ENCODE measurements at regions not wholly inside any gene's neighbourhood (a gene's known extent, or its start where the extent isn't known, plus 50 kb on each side); places are given as distances from the start of the nearest gene placed in this dataset.

GRCh38 chr14:47852278-47852677 is 176.9 kb upstream of the MDGA2 start:
- H3K4me3 ChIP-seq (ENCODE audit: low read depth, low read length, poor library complexity, severe bottlenecking), result no peak overlapping the region
- no peaks in the 10 kb centered on the region for H3K79me2 ChIP-seq (ENCODE audit: insufficient read depth, low read length)
- H3K27me3 ChIP-seq (ENCODE audit: insufficient read depth, low read length), result no peaks in the 10 kb centered on the region
- H4K20me1 ChIP-seq (ENCODE audit: insufficient read depth, low read length), result no peaks in the 10 kb centered on the region
- no peaks in the 10 kb centered on the region for H3F3A ChIP-seq (ENCODE audit: insufficient read depth, low read length)
- TF ChIP-seq EZH2 (IDR thresholded peaks at IDR 0.05; ENCODE audit: borderline replicate concordance, low read length) (no peak), CTCF (IDR thresholded peaks at IDR 0.05; ENCODE audit: low read length) (no peak)
- no peaks in the 10 kb centered on the region for H3K36me3 ChIP-seq (ENCODE audit: insufficient read depth, low read length)
- no peak overlapping the region for H3K27ac ChIP-seq (ENCODE audit: low read depth, low read length, poor library complexity, severe bottlenecking)
- H3K4me1 ChIP-seq (ENCODE audit: insufficient read depth, low read length, severe bottlenecking), result no peaks in the 10 kb centered on the region
- no peak overlapping the region for H2AFZ ChIP-seq (ENCODE audit: low read length)
- H3K9ac ChIP-seq (ENCODE audit: low read length), result no peak overlapping the region
- H3K9me2 ChIP-seq (ENCODE audit: low read depth, low read length), result no peaks in the 10 kb centered on the region
- H3K9me3 ChIP-seq (ENCODE audit: low read length), result no peaks in the 10 kb centered on the region
- H3K4me2 ChIP-seq (ENCODE audit: low read length), result no peak overlapping the region

GRCh38 chr14:47846008-47846407 is 170.6 kb upstream of the MDGA2 start:
- no peaks in the 10 kb centered on the region for H4K20me1 ChIP-seq (ENCODE audit: insufficient read depth, low read length)
- no peaks in the 10 kb centered on the region for H3K36me3 ChIP-seq (ENCODE audit: insufficient read depth, low read length)
- TF ChIP-seq CTCF (IDR thresholded peaks at IDR 0.05; ENCODE audit: low read length) (no peak), EZH2 (IDR thresholded peaks at IDR 0.05; ENCODE audit: borderline replicate concordance, low read length) (no peak)
- no peaks in the 10 kb centered on the region for H3K27me3 ChIP-seq (ENCODE audit: insufficient read depth, low read length)
- no peaks in the 10 kb centered on the region for H3K4me1 ChIP-seq (ENCODE audit: insufficient read depth, low read length, severe bottlenecking)
- H3K9me2 ChIP-seq (ENCODE audit: low read depth, low read length), result no peaks in the 10 kb centered on the region
- H3K9me3 ChIP-seq (ENCODE audit: low read length), result no peaks in the 10 kb centered on the region
- H3K27ac ChIP-seq (ENCODE audit: low read depth, low read length, poor library complexity, severe bottlenecking), result no peak overlapping the region
- no peak overlapping the region for H3K4me3 ChIP-seq (ENCODE audit: low read depth, low read length, poor library complexity, severe bottlenecking)
- H3K9ac ChIP-seq (ENCODE audit: low read length), result no peak overlapping the region
- no peaks in the 10 kb centered on the region for H3K79me2 ChIP-seq (ENCODE audit: insufficient read depth, low read length)
- H2AFZ ChIP-seq (ENCODE audit: low read length), result no peak overlapping the region
- H3F3A ChIP-seq (ENCODE audit: insufficient read depth, low read length), result no peaks in the 10 kb centered on the region
- no peak overlapping the region for H3K4me2 ChIP-seq (ENCODE audit: low read length)

- Histone ChIP-seq H3K4me1 (ENCODE audit: insufficient read depth, low read length, severe bottlenecking) (no peaks in the 10 kb centered on the region), H3K36me3 (ENCODE audit: insufficient read depth, low read length) (no peaks in the 10 kb centered on the region), H3K27ac (ENCODE audit: low read depth, low read length, poor library complexity, severe bottlenecking) (no peak overlapping the region)
Observed at GRCh38 chr14:47843236-47843635, 167.8 kb upstream of the MDGA2 start.

More at GRCh38 chr14:47843236-47843635, 167.8 kb upstream of the MDGA2 start:
- H3K79me2 ChIP-seq (ENCODE audit: insufficient read depth, low read length), result no peaks in the 10 kb centered on the region
- H3K4me3 ChIP-seq (ENCODE audit: low read depth, low read length, poor library complexity, severe bottlenecking), result no peak overlapping the region
- H3K9me2 ChIP-seq (ENCODE audit: low read depth, low read length), result no peaks in the 10 kb centered on the region
- H3K9ac ChIP-seq (ENCODE audit: low read length), result no peak overlapping the region
- H3F3A ChIP-seq (ENCODE audit: insufficient read depth, low read length), result no peaks in the 10 kb centered on the region
- no peak overlapping the region for H2AFZ ChIP-seq (ENCODE audit: low read length)
- no peaks in the 10 kb centered on the region for H3K9me3 ChIP-seq (ENCODE audit: low read length)
- no peaks in the 10 kb centered on the region for H3K27me3 ChIP-seq (ENCODE audit: insufficient read depth, low read length)
- TF ChIP-seq EZH2 (IDR thresholded peaks at IDR 0.05; ENCODE audit: borderline replicate concordance, low read length) (no peak), CTCF (IDR thresholded peaks at IDR 0.05; ENCODE audit: low read length) (no peak)
- no peak overlapping the region for H3K4me2 ChIP-seq (ENCODE audit: low read length)
- H4K20me1 ChIP-seq (ENCODE audit: insufficient read depth, low read length), result no peaks in the 10 kb centered on the region
